ENCODE measurements at regions not wholly inside any gene's neighbourhood (a gene's known extent, or its start where the extent isn't known, plus 50 kb on each side); places are given as distances from the start of the nearest gene placed in this dataset.

GRCh38 chr5:138694146-138694545 is 59.1 kb upstream of the CTNNA1 start:
- no peak for TF ChIP-seq CTCF (IDR thresholded peaks at IDR 0.05)
- no peak for TF ChIP-seq POLR2A (IDR thresholded peaks at IDR 0.05)

Measured in lower leg skin (tissue), 3 donors.